ENCODE measurements at regions not wholly inside any gene's neighbourhood (a gene's known extent, or its start where the extent isn't known, plus 50 kb on each side); places are given as distances from the start of the nearest gene placed in this dataset.

DNA sequence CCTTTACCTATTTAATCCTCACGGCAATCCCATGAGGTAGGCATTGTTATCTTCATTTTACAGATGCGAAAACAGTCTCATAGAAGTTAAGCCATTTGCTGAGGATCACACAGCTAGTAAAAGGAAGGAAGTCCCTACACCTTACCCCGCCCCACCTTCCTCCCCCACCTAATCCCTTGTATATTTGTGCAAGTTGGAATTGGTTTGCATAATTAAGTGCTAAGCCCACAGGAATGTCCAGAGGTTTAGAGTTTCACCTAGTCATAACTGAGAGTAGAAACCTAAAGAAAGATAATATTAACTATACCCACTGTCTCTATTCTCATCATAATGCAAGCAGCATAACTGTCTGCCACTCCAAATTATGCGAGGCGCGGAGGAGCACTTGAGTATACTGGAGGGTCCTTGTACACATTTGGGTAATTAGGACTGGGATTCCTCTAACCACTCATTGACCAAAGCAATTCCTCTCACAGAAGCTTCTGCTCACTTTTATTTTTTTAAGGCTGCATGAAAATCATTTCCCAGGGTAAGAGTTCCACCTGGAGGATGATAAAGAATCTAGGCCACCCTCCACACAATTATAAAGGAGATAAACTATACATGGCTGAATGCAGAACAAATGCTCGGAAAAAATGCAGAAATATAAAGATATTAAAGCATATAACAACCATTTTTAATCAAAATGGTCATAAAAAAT is 199.9 kb downstream of the FAM181B start:
- TF ChIP-seq, protein P1, sequence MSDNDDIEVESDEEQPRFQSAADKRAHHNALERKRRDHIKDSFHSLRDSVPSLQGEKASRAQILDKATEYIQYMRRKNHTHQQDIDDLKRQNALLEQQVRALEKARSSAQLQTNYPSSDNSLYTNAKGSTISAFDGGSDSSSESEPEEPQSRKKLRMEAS (IDR thresholded peaks at IDR 0.05), result no peak
- TF ChIP-seq EGR1 (IDR thresholded peaks at IDR 0.05) (no peak), ZBTB7A (IDR thresholded peaks at IDR 0.05; ENCODE audit: low read depth) (no peak), YY1 (IDR thresholded peaks at IDR 0.05; ENCODE audit: low read depth) (no peak), EP300 (IDR thresholded peaks at IDR 0.05; ENCODE audit: borderline replicate concordance) (no peak), CEBPB (IDR thresholded peaks at IDR 0.05) (no peak)
- TF ChIP-seq, protein P2, sequence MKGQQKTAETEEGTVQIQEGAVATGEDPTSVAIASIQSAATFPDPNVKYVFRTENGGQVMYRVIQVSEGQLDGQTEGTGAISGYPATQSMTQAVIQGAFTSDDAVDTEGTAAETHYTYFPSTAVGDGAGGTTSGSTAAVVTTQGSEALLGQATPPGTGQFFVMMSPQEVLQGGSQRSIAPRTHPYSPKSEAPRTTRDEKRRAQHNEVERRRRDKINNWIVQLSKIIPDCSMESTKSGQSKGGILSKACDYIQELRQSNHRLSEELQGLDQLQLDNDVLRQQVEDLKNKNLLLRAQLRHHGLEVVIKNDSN (IDR thresholded peaks at IDR 0.05), result no peak

Data from Ishikawa (cell line).